Suppressor macrophage treated with lipopolysaccharide for 1 hour (primary cell): ENCODE measurements at regions not wholly inside any gene's neighbourhood (a gene's known extent, or its start where the extent isn't known, plus 50 kb on each side); places are given as distances from the start of the nearest gene placed in this dataset.
A peak's percentile ranks its signal among the peaks of the same experiment; 100 is the strongest.

Source experiments
- DNase-seq, 3 donors: peaks; one replicate each; pipeline ENCODE4 v3.0.0-alpha.2; 2020 to 2022

- DNase-seq: peak in 1 of 3 donors; percentile 33
Observed at GRCh38 chr7:4616116-4616515, 66.0 kb upstream of the FOXK1 start.

DNA sequence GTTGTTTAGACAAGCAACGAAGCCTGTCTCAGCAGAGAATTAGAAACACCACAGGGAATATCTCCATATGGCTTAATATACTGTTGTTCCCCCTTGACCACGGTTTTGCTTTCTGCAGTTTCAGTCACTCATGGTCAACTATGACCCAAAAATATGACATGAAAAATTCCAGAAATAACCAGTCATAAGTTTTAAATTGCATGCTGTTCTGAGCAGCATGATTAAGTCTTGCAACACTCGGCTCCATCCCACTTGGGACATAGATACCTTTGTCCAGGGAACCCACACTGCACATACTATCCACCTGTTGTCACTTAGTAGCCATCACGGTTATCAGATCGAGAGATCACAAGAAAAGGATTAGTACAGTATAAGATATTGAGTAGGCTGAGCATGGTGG, 60.7 kb upstream of the FOXK1 start:
- DNase-seq: peak in 2 of 3 donors; percentile 16 to 54

GRCh38 chr7:4626318-4626845, 55.7 kb upstream of the FOXK1 start:
- no peak for DNase-seq

GRCh38 chr7:4629287-4629895, 52.7 kb upstream of the FOXK1 start:
- no peak for DNase-seq

GRCh38 chr7:4631380-4632179, 50.5 kb upstream of the FOXK1 start:
- DNase-seq: peak; percentile 57 to 61 (median 60)
